NCI-H446 (cell line): ENCODE measurements at regions not wholly inside any gene's neighbourhood (a gene's known extent, or its start where the extent isn't known, plus 50 kb on each side); places are given as distances from the start of the nearest gene placed in this dataset.

Experiments used
- DNase-seq, 2 experiments: peaks; one replicate each; lab custom pipeline; 2025; lab: John Stamatoyannopoulos, UW

- no peak for DNase-seq
Observed at GRCh38 chr22:34738661-34739400, 327.1 kb upstream of the ISX start.

GRCh38 chr22:34743110-34743751 is 322.7 kb upstream of the ISX start:
- no peak for DNase-seq

- DNase-seq: no peak
Observed at GRCh38 chr22:34760276-34761008, 305.5 kb upstream of the ISX start.

- no peak for DNase-seq
Observed at GRCh38 chr22:34761111-34761510, 304.8 kb upstream of the ISX start.

- DNase-seq: no peak
Observed at GRCh38 chr22:34763496-34763895, 302.5 kb upstream of the ISX start.

GRCh38 chr22:34765115-34765514 is 300.8 kb upstream of the ISX start:
- DNase-seq: no peak

- DNase-seq: no peak
Observed at GRCh38 chr22:34769361-34769760, 296.6 kb upstream of the ISX start.

GRCh38 chr22:34776817-34777216 is 289.1 kb upstream of the ISX start:
- DNase-seq: no peak

GRCh38 chr22:34781681-34782080 is 284.3 kb upstream of the ISX start:
- DNase-seq: no peak

- no peak for DNase-seq
Observed at GRCh38 chr22:34783436-34783835, 282.5 kb upstream of the ISX start.

- DNase-seq: no peak
Observed at GRCh38 chr22:34784056-34784455, 281.9 kb upstream of the ISX start.

- no peak for DNase-seq
Observed at GRCh38 chr22:34797826-34798225, 268.1 kb upstream of the ISX start.

GRCh38 chr22:34798605-34799004 is 267.4 kb upstream of the ISX start:
- DNase-seq: no peak

GRCh38 chr22:34800260-34800980 is 265.5 kb upstream of the ISX start:
- peak; percentile 5 to 55 for DNase-seq

GRCh38 chr22:34801221-34801620 is 264.7 kb upstream of the ISX start:
- no peak for DNase-seq

- no peak for DNase-seq
Observed at GRCh38 chr22:34804091-34804490, 261.9 kb upstream of the ISX start.

- DNase-seq: no peak
Observed at GRCh38 chr22:34804604-34805003, 261.4 kb upstream of the ISX start.

GRCh38 chr22:34805771-34806170 is 260.2 kb upstream of the ISX start:
- no peak for DNase-seq

GRCh38 chr22:34808618-34809017 is 257.3 kb upstream of the ISX start:
- DNase-seq: no peak

GRCh38 chr22:34812631-34813030 is 253.3 kb upstream of the ISX start:
- no peak for DNase-seq

- DNase-seq: no peak
Observed at GRCh38 chr22:34814260-34815025, 251.5 kb upstream of the ISX start.

- DNase-seq: no peak
Observed at GRCh38 chr22:34829485-34829884, 236.5 kb upstream of the ISX start.
